HG03097 (cell line): ENCODE measurements at regions not wholly inside any gene's neighbourhood (a gene's known extent, or its start where the extent isn't known, plus 50 kb on each side); places are given as distances from the start of the nearest gene placed in this dataset.
"Not testable (repeated sequence)": the region's sequence is repeated elsewhere in the genome, so short reads cannot be mapped to it uniquely, and the experiment has no call there.

Source experiments
- ATAC-seq: cut with Tn5 transposase; IDR thresholded peaks from one replicate; pipeline ENCODE4 v1.9.1; 2021; ENCODE audit not compliant: unreplicated experiment, low FRiP score

GRCh38 chr19:31054430-31054829 lies 294.8 kb downstream of the TSHZ3 start:
- no peak for ATAC-seq

- no peak for ATAC-seq
Observed at GRCh38 chr19:31049431-31049830, 299.8 kb downstream of the TSHZ3 start.

GRCh38 chr19:31046024-31046423 lies 303.2 kb downstream of the TSHZ3 start:
- ATAC-seq, result no peak

GRCh38 chr19:31041461-31041860 lies 307.8 kb downstream of the TSHZ3 start:
- no peak for ATAC-seq

- ATAC-seq, result no peak
Observed at GRCh38 chr19:31039151-31039550, 310.1 kb downstream of the TSHZ3 start.

- no peak for ATAC-seq
Observed at GRCh38 chr19:31037286-31037980, 311.8 kb downstream of the TSHZ3 start.

- ATAC-seq, result not testable (repeated sequence)
Observed at GRCh38 chr19:31031455-31031854, 317.8 kb downstream of the TSHZ3 start.

GRCh38 chr19:31023038-31023437 lies 326.2 kb downstream of the TSHZ3 start:
- no peak for ATAC-seq

- no peak for ATAC-seq
Observed at GRCh38 chr19:31018936-31019335, 330.3 kb downstream of the TSHZ3 start.

- ATAC-seq, result no peak
Observed at GRCh38 chr19:31015778-31016177, 333.5 kb downstream of the TSHZ3 start.

GRCh38 chr19:31014668-31015067 lies 334.6 kb downstream of the TSHZ3 start:
- ATAC-seq, result no peak

GRCh38 chr19:31013384-31014020 lies 335.7 kb downstream of the TSHZ3 start:
- no peak for ATAC-seq

- no peak for ATAC-seq
Observed at GRCh38 chr19:31002518-31003244, 346.6 kb downstream of the TSHZ3 start.

- no peak for ATAC-seq
Observed at GRCh38 chr19:31001991-31002390, 347.2 kb downstream of the TSHZ3 start.

- no peak for ATAC-seq
Observed at GRCh38 chr19:31000913-31001312, 348.3 kb downstream of the TSHZ3 start.

GRCh38 chr19:30999726-31000125 lies 349.5 kb downstream of the TSHZ3 start:
- ATAC-seq, result no peak

- no peak for ATAC-seq
Observed at GRCh38 chr19:30997222-30997621, 352.0 kb downstream of the TSHZ3 start.

GRCh38 chr19:30978639-30979038 lies 370.6 kb downstream of the TSHZ3 start:
- ATAC-seq, result no peak

- ATAC-seq, result no peak
Observed at GRCh38 chr19:30969591-30969990, 379.6 kb downstream of the TSHZ3 start.

GRCh38 chr19:30968841-30969399 lies 380.3 kb downstream of the TSHZ3 start:
- no peak for ATAC-seq

- no peak for ATAC-seq
Observed at GRCh38 chr19:30968210-30968609, 381.0 kb downstream of the TSHZ3 start.
